Endodermal cell (in vitro differentiated cells): ENCODE measurements at regions not wholly inside any gene's neighbourhood (a gene's known extent, or its start where the extent isn't known, plus 50 kb on each side); places are given as distances from the start of the nearest gene placed in this dataset.

Source experiments
- DNase-seq: peaks from one replicate; pipeline ENCODE4 v3.0.0-alpha.2; 2017
- H3K27ac ChIP-seq: 2 replicates; pipeline ENCODE4 v1.5.1; 2013; ENCODE audit warnings: mild to moderate bottlenecking, low read depth, low read length, moderate library complexity
- H3K27me3 ChIP-seq: 2 replicates; pipeline ENCODE4 v1.6.1; 2013; ENCODE audit warnings: mild to moderate bottlenecking, low read length, moderate library complexity; ENCODE audit not compliant: insufficient read depth, control insufficient read depth, poor library complexity, severe bottlenecking
- H3K36me3 ChIP-seq: 2 replicates; pipeline ENCODE4 v1.7.0; 2013; ENCODE audit warnings: mild to moderate bottlenecking, low read length, moderate library complexity; ENCODE audit not compliant: control insufficient read depth, insufficient read depth
- H3K4me1 ChIP-seq: one replicate; pipeline ENCODE4 v1.7.0; 2013; ENCODE audit warnings: low read length; ENCODE audit not compliant: control insufficient read depth, insufficient read depth
- H3K4me3 ChIP-seq: 2 replicates; pipeline ENCODE4 v1.5.1; 2013; ENCODE audit warnings: mild to moderate bottlenecking, low read length, moderate library complexity
- H3K9ac ChIP-seq: 2 replicates; pipeline ENCODE4 v1.6.1; 2013; ENCODE audit warnings: mild to moderate bottlenecking, low read length, moderate library complexity; ENCODE audit not compliant: poor library complexity, severe bottlenecking; ENCODE audit errors: extremely low read depth
- H3K9me3 ChIP-seq: 2 replicates; pipeline ENCODE4 v1.6.1; 2013; ENCODE audit warnings: mild to moderate bottlenecking, low read length, moderate library complexity; ENCODE audit not compliant: control insufficient read depth
- H3K27ac Mint-ChIP-seq: 2 replicates; pipeline ENCODE4 v1.8.0; 2020; ENCODE audit warnings: mixed read lengths
- H3K27me3 Mint-ChIP-seq: 2 replicates; pipeline ENCODE4 v1.8.0; 2021; ENCODE audit warnings: mild to moderate bottlenecking, mixed read lengths; ENCODE audit not compliant: insufficient read depth
- H3K36me3 Mint-ChIP-seq: 2 replicates; pipeline ENCODE4 v1.8.0; 2020; ENCODE audit warnings: low read depth, mixed read lengths
- H3K4me1 Mint-ChIP-seq: 2 replicates; pipeline ENCODE4 v1.8.0; 2020; ENCODE audit warnings: mixed read lengths
- H3K4me3 Mint-ChIP-seq: 2 replicates; pipeline ENCODE4 v1.8.0; 2020; ENCODE audit warnings: mild to moderate bottlenecking, moderate library complexity, mixed read lengths
- H3K9me3 Mint-ChIP-seq: 2 replicates; pipeline ENCODE4 v1.8.0; 2020; ENCODE audit warnings: mild to moderate bottlenecking, mixed read lengths
- CTCF ChIP-seq: fragments of 200-600 bp; sonication (generic); conservative IDR thresholded peaks from 2 replicates; pipeline ENCODE4 v1.5.0; 2021; ENCODE audit warnings: antibody characterized with exemption, mild to moderate bottlenecking
- WGBS, 2 experiments: methylation state at CpG; one replicate each; pipeline versions ENCODE4 v1.1.5 to v1.1.7; 2013; ENCODE audit warnings: missing lambda C conversion rate in 2 of 2, mixed read lengths in 1 of 2; ENCODE audit not compliant: insufficient coverage in 1 of 2, insufficient read length in 1 of 2; 5-methylcytosine and 5-hydroxymethylcytosine counted together

DNA sequence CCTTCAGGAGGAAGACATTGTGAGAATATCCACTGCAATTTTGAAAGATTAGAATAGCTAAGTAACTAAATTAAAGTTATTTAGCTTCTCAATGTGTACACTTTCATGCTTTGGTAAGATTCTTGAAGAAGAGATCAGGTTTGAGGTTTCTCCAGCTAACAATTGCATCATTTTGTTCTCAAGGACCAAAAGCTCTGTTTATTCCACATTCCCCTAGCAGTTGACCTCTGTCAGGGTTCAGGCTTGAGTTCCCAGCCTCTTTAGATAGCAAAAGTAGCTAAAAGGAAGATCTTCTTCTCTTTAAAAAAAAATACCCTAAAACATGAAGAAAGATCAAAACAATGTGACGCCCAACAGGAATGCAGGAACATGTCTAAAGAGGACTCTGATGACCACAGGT is 179.4 kb upstream of the IGFBP3 start:
- no peak overlapping the region for H3K27ac Mint-ChIP-seq
- Histone ChIP-seq H3K27me3 (no peaks in the 10 kb centered on the region), H3K4me3 (no peak overlapping the region), H3K36me3 (no peaks in the 10 kb centered on the region), H3K4me1 (no peaks in the 10 kb centered on the region), H3K9me3 (no peaks in the 10 kb centered on the region), H3K27ac (no peak overlapping the region), H3K9ac (no peak overlapping the region)
- H3K4me3 Mint-ChIP-seq: no peak overlapping the region
- WGBS, 2 experiments: 93 to 100% methylated on average over 1 of the region's 1 CpG
- H3K27me3 Mint-ChIP-seq: no peaks in the 10 kb centered on the region
- no peak for TF ChIP-seq CTCF
- H3K4me1 Mint-ChIP-seq: no peaks in the 10 kb centered on the region
- no peaks in the 10 kb centered on the region for H3K36me3 Mint-ChIP-seq
- no peaks in the 10 kb centered on the region for H3K9me3 Mint-ChIP-seq
- DNase-seq: no peak

DNA sequence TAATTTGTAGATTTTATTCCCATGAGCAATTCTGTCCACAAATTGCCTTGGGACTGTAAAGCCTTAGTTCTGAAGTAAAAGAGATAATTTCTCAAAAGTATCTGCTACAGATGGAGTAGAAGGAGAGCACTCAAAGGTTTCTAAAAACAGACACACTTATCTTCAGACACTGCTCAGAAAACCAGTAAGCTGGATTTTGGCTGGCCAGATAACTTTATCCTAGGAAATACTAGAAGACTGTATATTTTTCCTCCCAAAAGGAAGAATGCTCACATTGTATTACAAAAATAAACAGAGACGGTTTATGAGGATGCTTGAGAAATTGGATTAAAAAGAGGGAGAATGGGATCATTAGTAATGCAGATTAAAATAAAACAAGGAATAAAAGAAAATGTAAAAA is 178.0 kb upstream of the IGFBP3 start:
- H3K4me3 Mint-ChIP-seq: no peak overlapping the region
- no peaks in the 10 kb centered on the region for H3K9me3 Mint-ChIP-seq
- Histone ChIP-seq H3K27me3 (no peaks in the 10 kb centered on the region), H3K4me3 (no peak overlapping the region), H3K27ac (no peak overlapping the region), H3K36me3 (no peaks in the 10 kb centered on the region), H3K9me3 (no peaks in the 10 kb centered on the region), H3K9ac (no peak overlapping the region), H3K4me1 (no peaks in the 10 kb centered on the region)
- H3K27me3 Mint-ChIP-seq: no peaks in the 10 kb centered on the region
- DNase-seq: no peak
- H3K27ac Mint-ChIP-seq: no peak overlapping the region
- H3K4me1 Mint-ChIP-seq: no peaks in the 10 kb centered on the region
- no peaks in the 10 kb centered on the region for H3K36me3 Mint-ChIP-seq
- no CpG with 5 or more reads among the region's 1 CpG for WGBS, 2 experiments
- no peak for TF ChIP-seq CTCF

DNA sequence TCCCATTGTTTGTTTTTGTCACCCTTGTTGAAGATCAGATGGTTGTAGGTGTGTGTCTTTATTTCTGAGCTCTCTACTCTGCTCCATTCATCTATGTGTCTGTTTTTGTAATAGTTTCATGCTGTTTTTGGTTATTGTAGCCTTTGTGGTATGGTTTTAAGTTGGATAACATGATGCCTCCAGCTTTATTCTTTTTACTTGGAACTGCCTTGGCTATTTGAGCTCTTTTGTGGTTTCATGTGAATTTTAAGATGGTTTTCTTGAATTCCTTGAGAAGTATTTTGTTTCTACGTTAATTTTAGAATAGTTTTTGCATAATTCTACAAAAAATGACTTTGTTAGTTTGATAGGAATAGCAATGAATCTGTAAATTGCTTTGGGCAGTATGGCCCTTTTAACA is 170.0 kb upstream of the IGFBP3 start:
- Histone ChIP-seq H3K4me3 (no peak overlapping the region), H3K36me3 (no peaks in the 10 kb centered on the region), H3K27ac (no peak overlapping the region), H3K4me1 (no peaks in the 10 kb centered on the region), H3K27me3 (no peaks in the 10 kb centered on the region), H3K9me3 (no peaks in the 10 kb centered on the region), H3K9ac (no peak overlapping the region)
- Mint-ChIP-seq H3K36me3 (no peaks in the 10 kb centered on the region), H3K4me1 (no peaks in the 10 kb centered on the region), H3K4me3 (no peak overlapping the region), H3K9me3 (no peaks in the 10 kb centered on the region), H3K27ac (no peak overlapping the region), H3K27me3 (no peaks in the 10 kb centered on the region)
- TF ChIP-seq CTCF: no peak
- WGBS, 2 experiments: 78% methylated on average over 1 of the region's 1 CpG; no CpG with 5 or more reads in 1 of the 2 experiments
- DNase-seq: no peak
